Endothelial cell of umbilical vein (primary cell): ENCODE measurements at regions not wholly inside any gene's neighbourhood (a gene's known extent, or its start where the extent isn't known, plus 50 kb on each side); places are given as distances from the start of the nearest gene placed in this dataset.

ENCODE experiments used
- BruUV-seq: library from RNA; stranded (reverse); fragments of 400-500 nt; replicated peaks from 2 replicates; lab custom pipeline; 2021; lab: Mats Ljungman, UMichigan
- CTCF ChIA-PET: fragments of 300-600, 350-600 bp; sonication (Branson Sonifier 250); formaldehyde crosslinking; loops from one replicate; lab custom pipeline; 2021; ENCODE audit warnings: antibody characterized with exemption, inconsistent platforms; lab: Charles Lee
- POLR2A ChIA-PET: fragments of 300-600, 350-600 bp; sonication (Branson Sonifier 250); formaldehyde crosslinking; loops from one replicate; lab custom pipeline; 2021; ENCODE audit warnings: antibody characterized with exemption, inconsistent platforms; lab: Charles Lee
- DNase-seq: peaks from one replicate; pipeline ENCODE4 v3.0.0-alpha.2; 2011; ENCODE audit warnings: low read depth, low spot score
- FAIRE-seq: peaks from 2 replicates; lab custom pipeline; 2011; peaks lifted over from hg19 to GRCh38; lab: Jason Lieb, UNC
- H2AFZ ChIP-seq: 2 replicates; pipeline ENCODE4 v1.6.0; 2012; ENCODE audit warnings: low read depth, low read length, control low read depth, inconsistent platforms
- H3K27ac ChIP-seq: 2 replicates; pipeline ENCODE4 v1.5.1; 2011; ENCODE audit warnings: low read depth, mild to moderate bottlenecking, control low read depth, low read length, moderate library complexity; ENCODE audit not compliant: insufficient read depth
- H3K27me3 ChIP-seq, 2 experiments: 2 replicates each; pipeline versions ENCODE4 v1.6.0 to v1.6.1; 2011; ENCODE audit warnings: low read length in 2 of 2, mixed read lengths in 1 of 2; ENCODE audit not compliant: control insufficient read depth in 2 of 2, insufficient read depth in 2 of 2
- H3K36me3 ChIP-seq, 2 experiments: 2 replicates in 1 of 2; 3 replicates in 1 of 2; pipeline ENCODE4 v1.5.1; 2011; ENCODE audit warnings: low read length in 2 of 2, mild to moderate bottlenecking in 1 of 2, moderate library complexity in 1 of 2; ENCODE audit not compliant: control insufficient read depth in 2 of 2, insufficient read depth in 2 of 2; ENCODE audit errors: extremely low read depth in 1 of 2
- H3K4me1 ChIP-seq: 3 replicates; pipeline ENCODE4 v1.5.1; 2011; ENCODE audit warnings: mild to moderate bottlenecking, low read length; ENCODE audit not compliant: control insufficient read depth, insufficient read depth; ENCODE audit errors: extremely low read depth
- H3K4me2 ChIP-seq: 2 replicates; pipeline ENCODE4 v1.6.1; 2011; ENCODE audit warnings: low read length, control low read depth, mixed read lengths; ENCODE audit not compliant: insufficient read depth
- H3K4me3 ChIP-seq, 3 experiments: fragments of 200-600 bp in 1 of 3; sonication (generic), shearing (Covaris generic) in 1 of 3; replicated peaks in 1 of 3; 2 replicates each; pipeline ENCODE4 v1.5.1; 2011 to 2016; ENCODE audit warnings: control low read depth in 3 of 3, low read length in 3 of 3, mild to moderate bottlenecking in 2 of 3, inconsistent platforms in 1 of 3, low read depth in 1 of 3, moderate library complexity in 1 of 3; ENCODE audit not compliant: insufficient read depth in 1 of 3
- H3K79me2 ChIP-seq: 2 replicates; pipeline ENCODE4 v1.6.0; 2012; ENCODE audit warnings: low read length, inconsistent platforms; ENCODE audit not compliant: control insufficient read depth, insufficient read depth
- H3K9ac ChIP-seq: replicated peaks from 2 replicates; pipeline ENCODE3; 2011; ENCODE audit warnings: low read length, control low read depth; ENCODE audit not compliant: insufficient read depth; ENCODE audit errors: extremely low read depth
- H3K9me1 ChIP-seq: replicated peaks from 3 replicates; pipeline ENCODE4 v1.6.0; 2011; ENCODE audit warnings: mild to moderate bottlenecking, low read length; ENCODE audit not compliant: control insufficient read depth, insufficient read depth; ENCODE audit errors: extremely low read depth
- H3K9me3 ChIP-seq: replicated peaks from 2 replicates; pipeline ENCODE4 v1.5.1; 2012; ENCODE audit warnings: low read length, inconsistent platforms; ENCODE audit not compliant: control insufficient read depth, insufficient read depth
- H4K20me1 ChIP-seq: replicated peaks from 2 replicates; pipeline ENCODE3; 2011; ENCODE audit warnings: mild to moderate bottlenecking, low read length; ENCODE audit not compliant: control insufficient read depth, insufficient read depth; ENCODE audit errors: extremely low read depth
- EZH2 ChIP-seq: IDR thresholded peaks from 2 replicates; pipeline ENCODE4 v1.6.1; 2012; ENCODE audit warnings: borderline replicate concordance, low read depth, mild to moderate bottlenecking, moderate library complexity, low read length, inconsistent platforms; ENCODE audit not compliant: severe bottlenecking
- FOS ChIP-seq: IDR thresholded peaks from 2 replicates; pipeline ENCODE4 v1.6.1; 2011; ENCODE audit warnings: mild to moderate bottlenecking, low read length, moderate library complexity, borderline replicate concordance; ENCODE audit not compliant: insufficient read depth
- GATA2 ChIP-seq: IDR thresholded peaks from 2 replicates; pipeline ENCODE4 v1.7.0; 2011; ENCODE audit warnings: low read depth, mild to moderate bottlenecking, moderate library complexity, mixed read lengths, low read length; ENCODE audit not compliant: insufficient read length, insufficient read depth
- JUN ChIP-seq: IDR thresholded peaks from 2 replicates; pipeline ENCODE4 v1.6.1; 2011; ENCODE audit warnings: borderline replicate concordance, low read depth; ENCODE audit not compliant: insufficient read length, insufficient read depth
- MYC ChIP-seq: IDR thresholded peaks from one replicate; pipeline ENCODE4 v1.6.1; 2011; ENCODE audit warnings: mild to moderate bottlenecking, low read depth, low read length
- POLR2A ChIP-seq: IDR thresholded peaks from 2 replicates; pipeline ENCODE4 v1.6.1; 2012; ENCODE audit warnings: low read depth, mild to moderate bottlenecking, control low read depth, low read length
- POLR2AphosphoS5 ChIP-seq: IDR thresholded peaks from 2 replicates; pipeline ENCODE4 v1.6.1; 2012; ENCODE audit warnings: low read depth, mild to moderate bottlenecking, control low read depth, low read length, moderate library complexity; ENCODE audit not compliant: insufficient read depth
- dilution Hi-C: fragments of 300-500 bp; cut with MboI; formaldehyde crosslinking; loops from one replicate; pipeline ENCODE4 v1.15.0; 2019; ENCODE audit warnings: low sequenced_read_pairs; ENCODE audit not compliant: extremely low pct_ligation_motif_present
- intact Hi-C: fragments of 100-400 bp; cut with micrococcal nuclease; formaldehyde crosslinking; loops from one replicate; pipeline ENCODE4 v1.10.0; 2022
- TF ChIP-seq, protein P1 (sequence below), 2 donors: IDR thresholded peaks; 1 replicate in 1 of 2; 2 replicates in 1 of 2; pipeline ENCODE4 v1.5.1; 2011; ENCODE audit warnings: low read length in 2 of 2, mild to moderate bottlenecking in 2 of 2, moderate library complexity in 2 of 2, control low read depth in 1 of 2, inconsistent platforms in 1 of 2, low read depth in 1 of 2; ENCODE audit not compliant: insufficient read depth in 1 of 2; ENCODE audit errors: extremely low read depth in 1 of 2
- TF ChIP-seq, protein P2 (sequence below): IDR thresholded peaks from 2 replicates; pipeline ENCODE4 v1.6.1; 2011; ENCODE audit not compliant: insufficient read depth, insufficient read length

DNA sequence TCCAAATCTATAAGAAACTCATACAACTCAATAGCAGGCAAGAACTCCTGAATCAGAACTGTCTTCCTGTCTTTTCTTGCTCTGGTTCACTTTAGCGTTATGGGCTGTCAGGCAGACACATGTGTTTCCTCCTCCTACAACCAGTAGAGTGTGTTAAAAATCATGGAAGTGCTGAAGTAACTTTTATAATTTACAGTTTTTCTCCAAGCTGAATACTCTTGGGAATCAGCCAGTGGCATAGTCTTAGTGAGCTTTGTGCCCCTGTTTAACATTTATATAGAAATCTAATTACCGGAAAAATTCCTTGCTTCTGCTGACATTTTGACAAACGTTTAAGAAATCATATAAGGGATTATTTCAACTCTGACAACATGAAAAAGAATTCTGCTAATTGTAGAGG is 113.1 kb upstream of the RGS18 start:
- DNase-seq (peak; percentile 4), FAIRE-seq (peak; percentile 62)
- H3K9me1 ChIP-seq: no peaks in the 10 kb centered on the region
- intact Hi-C loops: no loop called here
- no peaks in the 10 kb centered on the region for H4K20me1 ChIP-seq
- H3K9me3 ChIP-seq: no peaks in the 10 kb centered on the region
- CTCF ChIA-PET: no interaction called here
- peak overlapping the region; percentile 65 for H2AFZ ChIP-seq
- no peaks in the 10 kb centered on the region for H3K79me2 ChIP-seq
- no peak overlapping the region for H3K4me3 ChIP-seq
- no TSS peak for BruUV-seq
- H3K4me1 ChIP-seq: no peaks in the 10 kb centered on the region
- POLR2A ChIA-PET: no interaction called here
- no peak overlapping the region for H3K27ac ChIP-seq
- H3K36me3 ChIP-seq: no peaks in the 10 kb centered on the region
- TF ChIP-seq GATA2: no peak
- no peak for TF ChIP-seq JUN
- no peak for TF ChIP-seq POLR2AphosphoS5
- no peak for TF ChIP-seq EZH2
- TF ChIP-seq, protein P1, sequence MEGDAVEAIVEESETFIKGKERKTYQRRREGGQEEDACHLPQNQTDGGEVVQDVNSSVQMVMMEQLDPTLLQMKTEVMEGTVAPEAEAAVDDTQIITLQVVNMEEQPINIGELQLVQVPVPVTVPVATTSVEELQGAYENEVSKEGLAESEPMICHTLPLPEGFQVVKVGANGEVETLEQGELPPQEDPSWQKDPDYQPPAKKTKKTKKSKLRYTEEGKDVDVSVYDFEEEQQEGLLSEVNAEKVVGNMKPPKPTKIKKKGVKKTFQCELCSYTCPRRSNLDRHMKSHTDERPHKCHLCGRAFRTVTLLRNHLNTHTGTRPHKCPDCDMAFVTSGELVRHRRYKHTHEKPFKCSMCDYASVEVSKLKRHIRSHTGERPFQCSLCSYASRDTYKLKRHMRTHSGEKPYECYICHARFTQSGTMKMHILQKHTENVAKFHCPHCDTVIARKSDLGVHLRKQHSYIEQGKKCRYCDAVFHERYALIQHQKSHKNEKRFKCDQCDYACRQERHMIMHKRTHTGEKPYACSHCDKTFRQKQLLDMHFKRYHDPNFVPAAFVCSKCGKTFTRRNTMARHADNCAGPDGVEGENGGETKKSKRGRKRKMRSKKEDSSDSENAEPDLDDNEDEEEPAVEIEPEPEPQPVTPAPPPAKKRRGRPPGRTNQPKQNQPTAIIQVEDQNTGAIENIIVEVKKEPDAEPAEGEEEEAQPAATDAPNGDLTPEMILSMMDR (IDR thresholded peaks at IDR 0.05; ENCODE audit: extremely low read depth in 1 of 2, insufficient read depth in 1 of 2, low read depth in 1 of 2, low read length in 2 of 2): no peak
- TF ChIP-seq, protein P2, sequence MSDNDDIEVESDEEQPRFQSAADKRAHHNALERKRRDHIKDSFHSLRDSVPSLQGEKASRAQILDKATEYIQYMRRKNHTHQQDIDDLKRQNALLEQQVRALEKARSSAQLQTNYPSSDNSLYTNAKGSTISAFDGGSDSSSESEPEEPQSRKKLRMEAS: no peak
- no peak for TF ChIP-seq FOS
- TF ChIP-seq POLR2A: no peak
- TF ChIP-seq MYC: no peak
- H3K4me2 ChIP-seq: no peak overlapping the region
- H3K9ac ChIP-seq: no peak overlapping the region
- dilution Hi-C loops: no loop called here
- no peaks in the 10 kb centered on the region for H3K27me3 ChIP-seq
